ENCODE measurements at regions not wholly inside any gene's neighbourhood (a gene's known extent, or its start where the extent isn't known, plus 50 kb on each side); places are given as distances from the start of the nearest gene placed in this dataset.

DNA sequence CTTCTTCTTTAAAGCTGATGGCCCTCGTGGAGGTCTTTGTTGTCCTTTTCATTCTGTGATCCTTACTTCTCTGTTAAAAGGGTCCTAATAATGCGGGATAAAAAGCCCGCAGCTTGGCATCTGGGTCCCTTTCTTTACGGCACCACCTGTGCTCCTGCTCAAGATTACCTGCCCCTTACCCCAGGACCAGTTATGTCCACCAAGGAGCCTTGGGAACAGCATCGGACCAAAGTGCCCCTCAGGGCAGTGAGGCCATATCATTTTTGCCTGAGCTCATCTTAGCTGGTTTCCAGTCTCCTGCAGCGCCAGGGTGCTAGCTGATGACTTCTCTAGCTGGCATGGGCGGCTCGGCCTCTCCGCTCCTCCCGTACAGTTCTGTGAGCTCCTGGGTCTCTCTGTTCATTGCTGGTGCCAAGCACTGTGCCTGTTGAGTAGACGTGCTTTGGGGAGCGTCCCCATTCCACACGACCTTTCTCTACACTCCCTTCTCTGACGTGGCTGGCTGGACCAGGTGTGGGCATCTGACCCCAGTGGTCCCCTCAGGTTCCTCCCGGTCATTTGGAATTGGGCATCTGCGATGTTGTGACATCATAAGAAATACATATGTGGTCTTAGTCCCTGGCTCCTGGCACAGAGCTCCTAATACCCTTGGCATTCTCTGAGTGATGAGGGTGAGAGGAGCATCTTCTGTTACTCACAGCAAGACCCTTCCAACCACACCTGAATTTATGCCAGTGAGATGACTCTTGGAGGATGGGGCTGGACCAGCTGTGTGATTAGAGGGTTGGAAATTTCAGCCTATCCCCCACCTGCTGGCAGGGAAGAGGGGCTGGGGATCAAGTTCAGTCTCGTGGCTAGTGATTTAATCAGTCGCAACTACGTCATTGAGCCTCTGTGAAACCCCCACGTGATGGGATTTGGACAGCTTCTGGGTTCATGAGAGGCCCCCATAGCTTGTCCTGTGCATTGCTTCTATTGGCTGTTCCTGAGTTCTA is 134.2 kb upstream of the HS6ST1 start:
- DNase-seq: peak in 1 of 2 donors; percentile 8

DNA sequence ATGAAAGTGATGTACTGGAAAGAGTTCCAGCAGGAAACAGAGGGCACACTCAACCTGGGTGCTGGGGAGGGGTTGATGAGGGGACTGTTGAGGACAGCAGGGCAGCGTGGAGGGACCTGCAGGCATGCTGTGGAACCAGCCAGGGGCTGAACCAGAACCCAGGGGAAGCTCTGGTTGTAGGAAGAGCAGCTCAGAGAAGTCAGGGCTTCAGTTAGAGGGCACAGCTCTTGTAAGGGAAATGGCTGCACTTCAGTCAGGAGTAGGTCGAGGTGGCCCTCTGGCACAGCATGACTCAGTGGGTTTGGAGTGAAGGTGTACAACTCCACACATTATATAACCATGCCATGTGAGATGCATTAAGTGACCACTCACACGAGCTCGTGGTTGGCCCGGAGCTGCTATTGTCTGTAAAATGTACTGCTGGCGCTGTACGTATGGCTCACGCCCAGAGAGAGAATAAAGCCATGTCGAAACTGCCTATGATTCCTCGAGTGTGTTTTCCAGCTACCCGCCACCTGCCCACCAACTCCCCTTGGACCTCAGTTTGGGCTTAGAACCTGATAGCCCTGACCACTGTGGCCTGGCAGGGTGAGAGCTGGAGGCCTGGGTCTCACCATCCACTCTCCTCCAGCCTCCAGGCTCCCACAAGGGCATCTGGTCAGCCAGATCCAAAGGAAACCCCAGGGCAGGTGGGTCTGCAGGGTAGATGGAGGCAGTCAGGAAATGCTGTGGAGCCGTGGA is 136.5 kb upstream of the HS6ST1 start:
- DNase-seq: peak in 1 of 2 donors; percentile 3

GRCh38 chr2:128455721-128456050 is 137.0 kb upstream of the HS6ST1 start:
- DNase-seq: peak in 1 of 2 donors; percentile 7

- peak in 1 of 2 donors; percentile 9 for DNase-seq
Observed at GRCh38 chr2:128456281-128456680, 137.6 kb upstream of the HS6ST1 start.

- DNase-seq: peak in 1 of 2 donors; percentile 9
Observed at GRCh38 chr2:128457006-128457604, 138.4 kb upstream of the HS6ST1 start.

GRCh38 chr2:128457716-128458115 is 139.0 kb upstream of the HS6ST1 start:
- DNase-seq: peak in 1 of 2 donors; percentile 4

- no peak for DNase-seq
Observed at GRCh38 chr2:128458505-128458904, 139.8 kb upstream of the HS6ST1 start.

GRCh38 chr2:128464456-128464855 is 145.8 kb upstream of the HS6ST1 start:
- no peak for DNase-seq

- no peak for DNase-seq
Observed at GRCh38 chr2:128465246-128466170, 146.8 kb upstream of the HS6ST1 start.

DNA sequence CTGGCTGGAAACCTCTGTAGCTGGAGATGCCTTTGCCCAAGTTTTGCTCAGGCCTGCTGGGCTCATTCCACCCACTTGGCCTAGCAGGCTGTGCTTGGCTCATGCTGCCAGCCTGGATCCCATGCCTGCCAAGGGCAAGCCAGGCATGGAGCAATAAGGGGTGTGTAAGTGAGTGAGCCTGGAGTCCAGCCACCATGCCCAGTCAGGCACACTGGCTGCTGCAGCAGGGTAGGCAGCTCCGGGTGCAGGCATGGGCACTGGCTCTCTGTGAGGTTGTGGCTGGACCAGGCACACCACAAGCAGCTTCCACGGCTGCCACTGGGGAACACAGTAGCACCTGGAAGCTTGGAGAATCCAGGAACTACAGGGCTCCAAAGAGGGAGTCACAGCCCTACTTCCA is 147.7 kb upstream of the HS6ST1 start:
- DNase-seq: no peak

DNA sequence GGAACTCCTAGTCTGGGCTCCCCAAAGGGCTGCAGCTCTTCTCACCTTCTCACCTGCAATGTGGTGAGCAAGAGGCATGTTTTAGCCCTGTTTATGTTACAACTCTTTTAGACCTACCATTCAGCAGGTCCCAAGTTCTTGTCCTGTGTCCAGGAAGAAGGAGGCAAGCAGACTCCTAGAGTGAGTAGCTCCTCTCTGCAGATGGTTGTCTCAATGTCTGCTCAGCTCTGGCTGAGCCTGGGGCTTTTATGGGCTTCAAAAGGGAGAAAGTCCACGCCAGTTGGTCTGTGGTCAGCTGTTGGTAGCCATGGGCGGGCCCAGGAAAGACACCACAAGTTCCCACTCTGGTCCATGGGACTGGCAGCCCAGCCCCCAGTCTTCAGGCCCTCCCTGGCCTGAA is 148.1 kb upstream of the HS6ST1 start:
- no peak for DNase-seq

- DNase-seq: no peak
Observed at GRCh38 chr2:128467321-128467969, 148.8 kb upstream of the HS6ST1 start.

DNA sequence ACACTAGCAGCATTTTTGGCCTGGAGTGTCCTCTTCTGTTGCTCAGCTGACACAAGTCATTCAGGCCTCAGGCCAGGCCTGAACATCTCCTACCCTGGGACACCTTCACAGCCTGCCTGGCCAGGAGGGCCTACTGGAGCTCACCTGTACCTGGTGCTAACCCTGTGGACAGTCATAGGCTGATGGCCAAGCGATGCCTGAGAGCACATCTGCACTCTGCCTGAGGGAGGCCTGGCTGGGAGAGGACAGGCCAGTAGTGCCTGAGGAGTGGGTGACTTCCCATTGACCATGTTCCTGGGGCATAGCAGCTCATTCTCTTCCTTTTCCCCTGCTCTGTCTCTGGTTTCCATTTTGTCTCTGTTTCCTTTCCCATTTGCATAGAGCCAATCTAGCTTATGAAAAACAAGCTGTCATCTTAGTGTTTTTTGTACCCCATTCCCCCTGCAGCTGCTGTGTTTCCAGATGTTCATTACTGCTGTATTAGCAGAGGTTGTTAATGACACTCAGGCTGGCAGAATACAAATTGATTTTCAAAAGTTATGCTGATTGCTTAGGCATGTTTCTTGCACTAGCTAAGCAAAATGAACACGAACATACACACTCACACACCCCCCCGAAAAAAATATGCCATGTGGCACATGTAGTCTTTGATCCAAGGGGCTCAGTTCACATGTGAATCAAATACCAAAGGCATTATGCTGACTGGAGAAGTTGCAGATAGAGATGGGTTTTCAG is 149.7 kb upstream of the HS6ST1 start:
- no peak for DNase-seq

GRCh38 chr2:128469203-128469602 is 150.5 kb upstream of the HS6ST1 start:
- no peak for DNase-seq

- DNase-seq: no peak
Observed at GRCh38 chr2:128469875-128470274, 151.2 kb upstream of the HS6ST1 start.

GRCh38 chr2:128472789-128473174 is 154.1 kb upstream of the HS6ST1 start:
- no peak for DNase-seq

DNA sequence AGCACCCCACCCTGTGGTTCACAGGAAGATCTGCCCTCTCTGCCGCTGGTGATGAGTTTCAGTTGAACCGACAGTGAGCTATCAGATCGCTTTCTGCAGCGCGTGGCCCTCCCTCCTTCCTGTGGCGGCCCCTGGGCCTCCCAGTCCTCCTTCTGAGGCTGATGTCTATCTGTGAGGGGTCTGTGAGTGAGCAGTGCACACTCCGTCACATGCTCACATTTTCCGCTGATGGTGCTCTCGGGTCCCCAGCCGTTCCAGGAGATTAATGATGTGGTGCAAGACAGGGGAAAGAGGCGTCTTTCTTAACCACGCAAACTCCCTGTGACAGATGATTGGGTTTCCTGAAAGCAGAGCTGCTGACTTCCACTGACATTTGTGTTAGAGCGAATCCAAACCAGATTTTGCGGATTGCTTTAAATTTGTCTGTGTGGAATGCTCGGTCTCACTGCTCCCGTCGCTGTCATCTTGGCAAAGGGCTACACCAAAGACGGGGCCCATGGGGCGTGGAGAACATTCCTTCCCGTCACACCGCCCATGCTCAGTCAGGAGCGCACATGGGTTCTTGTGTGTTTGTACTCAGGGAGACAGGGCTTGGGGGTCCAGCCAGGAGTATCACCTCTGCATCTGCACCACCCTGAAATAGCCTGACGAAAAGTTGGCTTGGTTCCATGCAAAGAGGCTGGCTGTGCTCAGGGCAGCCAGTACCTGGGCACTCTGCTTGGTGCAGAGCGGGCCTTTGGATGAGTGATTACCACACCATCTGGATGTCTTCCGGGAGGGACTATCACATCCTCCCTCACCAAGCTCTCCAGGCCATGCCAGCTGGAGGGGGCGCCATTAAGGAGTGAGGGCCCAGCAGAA is 154.7 kb upstream of the HS6ST1 start:
- no peak for DNase-seq

- no peak for DNase-seq
Observed at GRCh38 chr2:128474036-128474955, 155.6 kb upstream of the HS6ST1 start.

DNA sequence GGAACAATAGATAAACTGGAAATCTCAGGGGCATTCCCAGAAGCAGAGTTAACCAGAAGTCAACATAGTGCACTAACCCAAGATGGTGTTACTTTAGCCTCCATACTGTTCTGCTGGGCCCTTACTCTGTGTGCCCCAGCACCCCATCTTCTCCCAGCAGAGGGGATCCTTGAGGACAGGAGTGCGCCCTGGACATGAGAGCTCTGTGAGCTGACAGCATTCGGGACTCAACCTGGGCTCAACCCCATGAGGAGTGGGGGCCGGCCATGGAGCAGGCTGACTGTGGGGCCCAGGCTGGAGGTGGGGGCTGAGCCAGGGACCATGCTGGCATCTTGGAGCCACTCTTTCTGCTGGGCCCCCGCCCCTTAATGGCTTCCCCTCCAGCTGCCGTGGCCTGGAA is 156.3 kb upstream of the HS6ST1 start:
- no peak for DNase-seq

All from CD4-positive, alpha-beta T cell treated with Interleukin-4 for 1 hour (primary cell).